ENCODE measurements at regions not wholly inside any gene's neighbourhood (a gene's known extent, or its start where the extent isn't known, plus 50 kb on each side); places are given as distances from the start of the nearest gene placed in this dataset.

DNA sequence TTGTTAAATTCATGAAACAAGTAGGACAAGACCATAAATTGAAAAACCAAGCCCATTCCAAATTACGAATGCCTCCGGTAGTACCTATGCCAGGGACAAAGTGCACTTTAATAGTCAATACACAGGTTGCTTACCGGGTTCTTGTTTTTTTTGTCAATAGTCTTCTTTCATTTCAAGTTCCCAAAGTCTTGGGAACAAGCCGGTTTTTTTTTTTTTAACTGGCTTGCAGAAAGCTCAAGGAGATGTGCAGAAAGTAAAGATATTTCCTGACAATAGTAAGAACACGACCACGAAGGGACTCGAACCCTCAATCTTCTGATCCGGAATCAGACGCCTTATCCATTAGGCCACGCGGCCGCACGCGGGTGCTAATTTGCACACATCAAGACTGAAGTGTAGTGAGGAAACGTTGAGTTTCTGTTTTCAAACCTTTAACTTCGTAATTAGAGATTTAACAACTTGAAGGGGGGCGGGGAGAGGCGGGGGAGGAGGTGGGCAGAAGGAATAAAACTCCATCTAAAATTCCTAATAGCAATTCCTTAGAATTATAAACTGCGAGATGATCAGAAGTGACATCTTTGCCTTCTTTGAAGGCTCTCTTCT, 181.0 kb downstream of the TRIM27 start:
- TF ChIP-seq SMAD4 (CRISPR knock-in tag; IDR thresholded peaks at IDR 0.05) (no peak), FOXJ3 (CRISPR knock-in tag; IDR thresholded peaks at IDR 0.05; ENCODE audit: borderline replicate concordance) (no peak), TCF7 (CRISPR knock-in tag; IDR thresholded peaks at IDR 0.05; ENCODE audit: low read depth) (no peak)
- TF ChIP-seq, protein P1, sequence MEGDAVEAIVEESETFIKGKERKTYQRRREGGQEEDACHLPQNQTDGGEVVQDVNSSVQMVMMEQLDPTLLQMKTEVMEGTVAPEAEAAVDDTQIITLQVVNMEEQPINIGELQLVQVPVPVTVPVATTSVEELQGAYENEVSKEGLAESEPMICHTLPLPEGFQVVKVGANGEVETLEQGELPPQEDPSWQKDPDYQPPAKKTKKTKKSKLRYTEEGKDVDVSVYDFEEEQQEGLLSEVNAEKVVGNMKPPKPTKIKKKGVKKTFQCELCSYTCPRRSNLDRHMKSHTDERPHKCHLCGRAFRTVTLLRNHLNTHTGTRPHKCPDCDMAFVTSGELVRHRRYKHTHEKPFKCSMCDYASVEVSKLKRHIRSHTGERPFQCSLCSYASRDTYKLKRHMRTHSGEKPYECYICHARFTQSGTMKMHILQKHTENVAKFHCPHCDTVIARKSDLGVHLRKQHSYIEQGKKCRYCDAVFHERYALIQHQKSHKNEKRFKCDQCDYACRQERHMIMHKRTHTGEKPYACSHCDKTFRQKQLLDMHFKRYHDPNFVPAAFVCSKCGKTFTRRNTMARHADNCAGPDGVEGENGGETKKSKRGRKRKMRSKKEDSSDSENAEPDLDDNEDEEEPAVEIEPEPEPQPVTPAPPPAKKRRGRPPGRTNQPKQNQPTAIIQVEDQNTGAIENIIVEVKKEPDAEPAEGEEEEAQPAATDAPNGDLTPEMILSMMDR (IDR thresholded peaks at IDR 0.05) = no peak
- TF ChIP-seq, protein P2, sequence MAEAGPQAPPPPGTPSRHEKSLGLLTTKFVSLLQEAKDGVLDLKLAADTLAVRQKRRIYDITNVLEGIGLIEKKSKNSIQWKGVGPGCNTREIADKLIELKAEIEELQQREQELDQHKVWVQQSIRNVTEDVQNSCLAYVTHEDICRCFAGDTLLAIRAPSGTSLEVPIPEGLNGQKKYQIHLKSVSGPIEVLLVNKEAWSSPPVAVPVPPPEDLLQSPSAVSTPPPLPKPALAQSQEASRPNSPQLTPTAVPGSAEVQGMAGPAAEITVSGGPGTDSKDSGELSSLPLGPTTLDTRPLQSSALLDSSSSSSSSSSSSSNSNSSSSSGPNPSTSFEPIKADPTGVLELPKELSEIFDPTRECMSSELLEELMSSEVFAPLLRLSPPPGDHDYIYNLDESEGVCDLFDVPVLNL (CRISPR knock-in tag; IDR thresholded peaks at IDR 0.05; ENCODE audit: borderline replicate concordance, low read depth) = no peak
- TF ChIP-seq, protein P3, sequence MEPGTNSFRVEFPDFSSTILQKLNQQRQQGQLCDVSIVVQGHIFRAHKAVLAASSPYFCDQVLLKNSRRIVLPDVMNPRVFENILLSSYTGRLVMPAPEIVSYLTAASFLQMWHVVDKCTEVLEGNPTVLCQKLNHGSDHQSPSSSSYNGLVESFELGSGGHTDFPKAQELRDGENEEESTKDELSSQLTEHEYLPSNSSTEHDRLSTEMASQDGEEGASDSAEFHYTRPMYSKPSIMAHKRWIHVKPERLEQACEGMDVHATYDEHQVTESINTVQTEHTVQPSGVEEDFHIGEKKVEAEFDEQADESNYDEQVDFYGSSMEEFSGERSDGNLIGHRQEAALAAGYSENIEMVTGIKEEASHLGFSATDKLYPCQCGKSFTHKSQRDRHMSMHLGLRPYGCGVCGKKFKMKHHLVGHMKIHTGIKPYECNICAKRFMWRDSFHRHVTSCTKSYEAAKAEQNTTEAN (CRISPR knock-in tag; IDR thresholded peaks at IDR 0.05) = no peak; the same call in 1 of the 2 replicates

All from WTC11 (cell line).